SK-N-SH (cell line): ENCODE measurements at regions not wholly inside any gene's neighbourhood (a gene's known extent, or its start where the extent isn't known, plus 50 kb on each side); places are given as distances from the start of the nearest gene placed in this dataset.
"Not testable (repeated sequence)": the region's sequence is repeated elsewhere in the genome, so short reads cannot be mapped to it uniquely, and the experiment has no call there.

Source experiments
- CTCF ChIA-PET: fragments of 300-600, 350-600 bp; formaldehyde crosslinking; extraction: SDS; loops from one replicate; lab custom pipeline; 2021; lab: Yijun Ruan, JAX
- POLR2A ChIA-PET: fragments of 350-600 bp; sonication (Branson Sonifier 250); formaldehyde crosslinking; extraction: SDS; loops from one replicate; lab custom pipeline; 2020; ENCODE audit warnings: antibody characterized with exemption, inconsistent platforms; lab: Yijun Ruan, JAX
- DNase-seq: peaks from one replicate; pipeline ENCODE4 v3.0.0; 2012
- H2AFZ ChIP-seq: fragments of 200-600 bp; sonication (generic); 2 replicates; pipeline ENCODE4 v1.8.1; 2016; ENCODE audit warnings: antibody characterized with exemption, mild to moderate bottlenecking, low read depth
- H3F3A ChIP-seq: fragments of 200-600 bp; sonication (generic); replicated peaks from 2 replicates; pipeline ENCODE3; 2016; ENCODE audit warnings: antibody characterized with exemption, mild to moderate bottlenecking; ENCODE audit not compliant: insufficient read depth
- H3K27ac ChIP-seq, 2 experiments: fragments of 200-500 bp in 1 of 2; fragments of 200-600 bp in 1 of 2; sonication (Bioruptor generic) in 1 of 2; sonication (generic), shearing (Covaris generic) in 1 of 2; 2 replicates each; pipeline versions ENCODE4 v1.5.1 to v1.6.1; 2014 to 2016; ENCODE audit warnings: low read depth in 2 of 2, inconsistent platforms in 1 of 2, low read length in 1 of 2, mild to moderate bottlenecking in 1 of 2, mixed read lengths in 1 of 2
- H3K27me3 ChIP-seq: fragments of 200-600 bp; sonication (generic), shearing (Covaris generic); 2 replicates; pipeline ENCODE4 v1.6.1; 2016; ENCODE audit warnings: mixed run types; ENCODE audit not compliant: insufficient read depth
- H3K36me3 ChIP-seq, 2 experiments: fragments of 200-500 bp in 1 of 2; fragments of 200-600 bp in 1 of 2; sonication (Bioruptor generic) in 1 of 2; sonication (generic) in 1 of 2; replicated peaks in 1 of 2; 2 replicates each; pipeline versions ENCODE3 to v1.5.1; 2014 to 2016; ENCODE audit warnings: low read length in 1 of 2, mild to moderate bottlenecking in 1 of 2; ENCODE audit not compliant: insufficient read depth in 2 of 2, control insufficient read depth in 1 of 2
- H3K4me1 ChIP-seq, 2 experiments: fragments of 200-500 bp in 1 of 2; fragments of 200-600 bp in 1 of 2; sonication (Bioruptor generic) in 1 of 2; sonication (generic), shearing (Covaris generic) in 1 of 2; 2 replicates each; pipeline versions ENCODE4 v1.5.1 to v1.6.1; 2014 to 2016; ENCODE audit warnings: low read depth in 1 of 2, low read length in 1 of 2, mixed run types in 1 of 2; ENCODE audit not compliant: insufficient read depth in 2 of 2, control insufficient read depth in 1 of 2
- H3K4me2 ChIP-seq: fragments of 200-600 bp; sonication (generic), shearing (Covaris generic); 2 replicates; pipeline ENCODE4 v1.6.1; 2017; ENCODE audit warnings: mixed run types
- H3K4me3 ChIP-seq, 2 experiments: fragments of 200-500 bp in 1 of 2; fragments of 200-600 bp in 1 of 2; sonication (Bioruptor generic) in 1 of 2; sonication (generic), shearing (Covaris generic) in 1 of 2; 2 replicates each; pipeline versions ENCODE4 v1.5.1 to v1.8.1; 2014 to 2016; ENCODE audit warnings: low read depth in 2 of 2, inconsistent platforms in 1 of 2, low read length in 1 of 2, mild to moderate bottlenecking in 1 of 2, mixed read lengths in 1 of 2, moderate library complexity in 1 of 2
- H3K79me2 ChIP-seq: fragments of 200-600 bp; sonication (generic); 2 replicates; pipeline ENCODE4 v1.8.1; 2017; ENCODE audit warnings: mild to moderate bottlenecking; ENCODE audit not compliant: insufficient read depth
- H3K9ac ChIP-seq: fragments of 200-600 bp; sonication (generic); 2 replicates; pipeline ENCODE4 v1.6.1; 2017; ENCODE audit warnings: mixed run types
- H3K9me2 ChIP-seq: fragments of 200-600 bp; sonication (generic); 2 replicates; pipeline ENCODE4 v1.6.1; 2017; ENCODE audit warnings: mixed run types
- H3K9me3 ChIP-seq: fragments of 200-600 bp; sonication (generic); 2 replicates; pipeline ENCODE4 v1.6.1; 2017; ENCODE audit warnings: mixed run types, mild to moderate bottlenecking, moderate library complexity
- H4K20me1 ChIP-seq: fragments of 200-600 bp; sonication (generic); 2 replicates; pipeline ENCODE4 v1.6.1; 2017; ENCODE audit warnings: mild to moderate bottlenecking, mixed run types; ENCODE audit not compliant: insufficient read depth
- CHD2 ChIP-seq: fragments of 150-350 bp; IDR thresholded peaks from 2 replicates; pipeline ENCODE4 v1.6.1; 2018; ENCODE audit warnings: low read length; ENCODE audit not compliant: partially characterized antibody
- EP300 ChIP-seq, 2 experiments: IDR thresholded peaks; 2 replicates each; pipeline versions ENCODE4 v1.4.0 to v1.6.1; 2012; ENCODE audit warnings: borderline replicate concordance in 1 of 2, low read depth in 1 of 2, low read length in 1 of 2
- EZH2phosphoT487 ChIP-seq: fragments of 200-600 bp; sonication (generic); IDR thresholded peaks from 2 replicates; pipeline ENCODE4 v1.6.1; 2017; ENCODE audit warnings: low read depth, mixed run types, mild to moderate bottlenecking, antibody characterized with exemption, moderate library complexity, borderline replicate concordance
- IRF3 ChIP-seq: fragments of 150-350 bp; IDR thresholded peaks from 2 replicates; pipeline ENCODE4 v1.6.1; 2016; ENCODE audit warnings: mild to moderate bottlenecking, low read depth, low read length
- JUND ChIP-seq: IDR thresholded peaks from 2 replicates; pipeline ENCODE4 v1.4.0; 2012
- MXI1 ChIP-seq: IDR thresholded peaks from 2 replicates; pipeline ENCODE4 v1.6.1; 2012; ENCODE audit warnings: mild to moderate bottlenecking, low read depth, low read length, improper control_type of control experiment
- NRF1 ChIP-seq: IDR thresholded peaks from 2 replicates; pipeline ENCODE4 v1.6.1; 2012; ENCODE audit warnings: low read depth, mild to moderate bottlenecking, low read length
- RAD21 ChIP-seq: IDR thresholded peaks from 2 replicates; pipeline ENCODE4 v1.6.1; 2012; ENCODE audit warnings: mild to moderate bottlenecking, low read length
- TAF1 ChIP-seq: IDR thresholded peaks from 2 replicates; pipeline ENCODE4 v1.6.1; 2012; ENCODE audit warnings: low read depth, mild to moderate bottlenecking, low read length, moderate library complexity, borderline replicate concordance
- YY1 ChIP-seq: IDR thresholded peaks from 2 replicates; pipeline ENCODE4 v1.4.0; 2012; ENCODE audit warnings: low read depth, mild to moderate bottlenecking
- ZBTB33 ChIP-seq: IDR thresholded peaks from 2 replicates; pipeline ENCODE4 v1.4.0; 2012; ENCODE audit warnings: low read depth, borderline replicate concordance
- WGBS: methylation state at CpG from one replicate; pipeline ENCODE4 v1.1.6; 2017; ENCODE audit warnings: low lambda C conversion rate; 5-methylcytosine and 5-hydroxymethylcytosine counted together

- no peaks in the 10 kb centered on the region for H3K9me2 ChIP-seq
- no peak for TF ChIP-seq TAF1
- TF ChIP-seq NRF1, result peak; percentile 48
- no peak for TF ChIP-seq RAD21
- no peaks in the 10 kb centered on the region for H3K27me3 ChIP-seq
- 15% methylated on average over 40 of the region's 46 CpGs for WGBS
- DNase-seq, result peak; percentile 38
- no peaks in the 10 kb centered on the region for H3K36me3 ChIP-seq
- H3K79me2 ChIP-seq, result no peaks in the 10 kb centered on the region
- no peaks in the 10 kb centered on the region for H3F3A ChIP-seq
- H3K27ac ChIP-seq, result no peak overlapping the region
- no peaks in the 10 kb centered on the region; a peak in 1 of 4 replicates for H3K4me1 ChIP-seq
- ChIA-PET CTCF (no interaction called here), POLR2A (no interaction called here)
- H3K9me3 ChIP-seq, result no peaks in the 10 kb centered on the region
- no peak overlapping the region for H2AFZ ChIP-seq
- peak overlapping the region in 1 of 2 experiments; percentile 6; a peak in 1 of 4 replicates for H3K4me3 ChIP-seq
- H4K20me1 ChIP-seq, result no peaks in the 10 kb centered on the region
- peak overlapping the region; percentile 7; the same call in 1 of the 2 replicates for H3K4me2 ChIP-seq
- no peak overlapping the region for H3K9ac ChIP-seq
These were observed 481.6 kb downstream of the SPATA31A7 start for GRCh38 chr9:61671276-61671973.

- H3K9me3 ChIP-seq, H2AFZ ChIP-seq, H3K4me2 ChIP-seq, H3K27ac ChIP-seq, H4K20me1 ChIP-seq, H3K27me3 ChIP-seq, POLR2A ChIA-PET, H3K4me3 ChIP-seq, DNase-seq, H3F3A ChIP-seq, CTCF ChIA-PET, H3K9me2 ChIP-seq, H3K36me3 ChIP-seq, H3K79me2 ChIP-seq, H3K9ac ChIP-seq, H3K4me1 ChIP-seq: not testable (repeated sequence)
- 59% methylated on average over 18 of the region's 22 CpGs for WGBS
These were observed 482.3 kb downstream of the SPATA31A7 start for GRCh38 chr9:61672107-61672541.

- POLR2A ChIA-PET, H3K9ac ChIP-seq, CTCF ChIA-PET, H3K4me3 ChIP-seq, H3F3A ChIP-seq, H3K4me2 ChIP-seq, H3K9me3 ChIP-seq, H3K36me3 ChIP-seq, H3K27ac ChIP-seq, H3K9me2 ChIP-seq, H4K20me1 ChIP-seq, H2AFZ ChIP-seq, DNase-seq, H3K4me1 ChIP-seq, H3K27me3 ChIP-seq, H3K79me2 ChIP-seq: not testable (repeated sequence)
- 56% methylated on average over 10 of the region's 16 CpGs for WGBS
These were observed 482.9 kb downstream of the SPATA31A7 start for GRCh38 chr9:61672645-61673167.

- H3K9me3 ChIP-seq, result no peaks in the 10 kb centered on the region
- no peaks in the 10 kb centered on the region for H3K36me3 ChIP-seq
- no peak overlapping the region for H3K27ac ChIP-seq
- H2AFZ ChIP-seq, result no peak overlapping the region
- CTCF ChIA-PET, result no interaction called here
- H4K20me1 ChIP-seq, result no peaks in the 10 kb centered on the region
- H3K9ac ChIP-seq, result no peak overlapping the region
- no peaks in the 10 kb centered on the region for H3K79me2 ChIP-seq
- no peaks in the 10 kb centered on the region for H3K9me2 ChIP-seq
- POLR2A ChIA-PET, result no interaction called here
- H3K27me3 ChIP-seq, result no peaks in the 10 kb centered on the region
- H3K4me2 ChIP-seq, result no peak overlapping the region
- no peaks in the 10 kb centered on the region for H3F3A ChIP-seq
- H3K4me1 ChIP-seq, result no peaks in the 10 kb centered on the region; a peak in 1 of 4 replicates
- 73% methylated on average over 7 of the region's 13 CpGs for WGBS
- no peak overlapping the region for H3K4me3 ChIP-seq
- no peak for DNase-seq
- TF ChIP-seq CHD2 (no peak), JUND (no peak), EP300 (IDR thresholded peaks at IDR 0.05; ENCODE audit: borderline replicate concordance in 1 of 2, low read depth in 1 of 2, low read length in 1 of 2) (no peak), ZBTB33 (no peak), MXI1 (no peak), IRF3 (no peak), YY1 (no peak), EZH2phosphoT487 (no peak), NRF1 (no peak)
These were observed 483.4 kb downstream of the SPATA31A7 start for GRCh38 chr9:61673247-61673646.
